ENCODE measurements at regions not wholly inside any gene's neighbourhood (a gene's known extent, or its start where the extent isn't known, plus 50 kb on each side); places are given as distances from the start of the nearest gene placed in this dataset.
"Not testable (repeated sequence)": the region's sequence is repeated elsewhere in the genome, so short reads cannot be mapped to it uniquely, and the experiment has no call there.

- not testable (repeated sequence) for TF ChIP-seq EZH2phosphoT487 (IDR thresholded peaks at IDR 0.05; ENCODE audit: insufficient read depth, low read depth); EZH2 (IDR thresholded peaks at IDR 0.05; ENCODE audit: insufficient read depth, poor library complexity, severe bottlenecking)
Measured at GRCh38 chr15:84154314-84154713, 81.3 kb upstream of the GOLGA6L4 start.
